GM12892 (cell line): ENCODE measurements at regions not wholly inside any gene's neighbourhood (a gene's known extent, or its start where the extent isn't known, plus 50 kb on each side); places are given as distances from the start of the nearest gene placed in this dataset.

Source experiments
- POLR2A ChIP-seq: IDR thresholded peaks from 2 replicates; pipeline ENCODE4 v1.6.1; 2011; ENCODE audit warnings: low read depth, low read length, control low read depth
- POLR2AphosphoS5 ChIP-seq: IDR thresholded peaks from 2 replicates; pipeline ENCODE4 v1.6.1; 2011; ENCODE audit warnings: low read depth, low read length, control low read depth
- TAF1 ChIP-seq: IDR thresholded peaks from 2 replicates; pipeline ENCODE4 v1.6.1; 2011; ENCODE audit warnings: low read depth, mild to moderate bottlenecking, control low read depth, low read length, borderline replicate concordance

GRCh38 chr2:22741216-22741615 is 643.8 kb upstream of the KLHL29 start:
- TF ChIP-seq POLR2A: no peak
- no peak for TF ChIP-seq POLR2AphosphoS5
- TF ChIP-seq TAF1: no peak
